ENCODE measurements at regions not wholly inside any gene's neighbourhood (a gene's known extent, or its start where the extent isn't known, plus 50 kb on each side); places are given as distances from the start of the nearest gene placed in this dataset.

DNA sequence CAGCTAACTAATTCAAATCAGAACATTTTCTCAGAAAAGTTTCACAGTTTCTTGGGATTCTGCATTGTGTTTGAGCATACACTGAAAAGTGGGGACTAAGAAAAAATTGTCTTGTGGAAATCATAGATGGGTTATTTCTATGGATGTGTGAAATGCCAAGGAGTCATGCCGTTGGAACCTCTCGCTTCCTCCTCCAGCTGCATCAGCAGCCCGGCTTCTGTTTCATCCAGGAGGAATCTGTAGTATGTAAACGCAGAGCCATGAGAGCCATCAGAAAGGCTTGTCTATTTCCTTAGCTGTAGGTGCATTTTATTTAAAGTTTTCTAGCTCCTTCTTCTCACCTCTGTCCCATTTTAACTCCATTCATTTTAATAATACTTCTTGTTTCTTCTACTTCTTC, 1144.1 kb downstream of the GATA3 start:
- no peak overlapping the region for H3K9ac ChIP-seq (ENCODE audit: low read length)
- H3K36me3 ChIP-seq (ENCODE audit: control insufficient read depth, insufficient read depth, low read length, severe bottlenecking): no peaks in the 10 kb centered on the region
- peak; percentile 36 for DNase-seq (ENCODE audit: low read depth)
- no peaks in the 10 kb centered on the region for H3K9me3 ChIP-seq (ENCODE audit: control insufficient read depth, low read length)
- H3K4me3 ChIP-seq (ENCODE audit: low read length): no peak overlapping the region
- no peaks in the 10 kb centered on the region for H3K27me3 ChIP-seq (replicated peaks; ENCODE audit: control insufficient read depth, insufficient read depth, low read length)
- H3K4me1 ChIP-seq (ENCODE audit: control insufficient read depth, insufficient read depth, low read length): peaks cover 6% of the 10 kb centered on the region

DNA sequence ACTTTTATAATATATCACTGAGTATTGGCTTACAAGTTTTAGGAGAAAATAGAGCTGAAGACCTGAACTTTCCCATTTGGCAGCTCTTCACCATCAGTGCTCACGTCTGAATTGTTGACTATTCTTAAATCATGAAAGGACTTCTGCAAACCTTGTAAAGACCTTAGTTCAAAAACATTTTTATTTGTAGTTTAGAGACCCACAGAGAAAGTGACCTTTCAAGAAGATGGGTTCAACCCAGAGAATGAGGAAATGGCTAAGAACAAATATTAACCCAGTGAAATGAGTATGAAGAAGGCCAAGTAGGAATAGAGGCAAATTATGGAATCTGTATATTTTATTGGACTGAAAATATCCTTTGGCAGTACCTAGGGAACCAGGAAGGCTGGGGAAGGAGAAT, 1151.1 kb downstream of the GATA3 start:
- H3K27me3 ChIP-seq (replicated peaks; ENCODE audit: control insufficient read depth, insufficient read depth, low read length): no peaks in the 10 kb centered on the region
- no peak overlapping the region for H3K9ac ChIP-seq (ENCODE audit: low read length)
- H3K9me3 ChIP-seq (ENCODE audit: control insufficient read depth, low read length): no peaks in the 10 kb centered on the region
- H3K4me1 ChIP-seq (ENCODE audit: control insufficient read depth, insufficient read depth, low read length): no peaks in the 10 kb centered on the region
- H3K4me3 ChIP-seq (ENCODE audit: low read length): no peak overlapping the region
- DNase-seq (ENCODE audit: low read depth): no peak
- H3K36me3 ChIP-seq (ENCODE audit: control insufficient read depth, insufficient read depth, low read length, severe bottlenecking): no peaks in the 10 kb centered on the region

DNA sequence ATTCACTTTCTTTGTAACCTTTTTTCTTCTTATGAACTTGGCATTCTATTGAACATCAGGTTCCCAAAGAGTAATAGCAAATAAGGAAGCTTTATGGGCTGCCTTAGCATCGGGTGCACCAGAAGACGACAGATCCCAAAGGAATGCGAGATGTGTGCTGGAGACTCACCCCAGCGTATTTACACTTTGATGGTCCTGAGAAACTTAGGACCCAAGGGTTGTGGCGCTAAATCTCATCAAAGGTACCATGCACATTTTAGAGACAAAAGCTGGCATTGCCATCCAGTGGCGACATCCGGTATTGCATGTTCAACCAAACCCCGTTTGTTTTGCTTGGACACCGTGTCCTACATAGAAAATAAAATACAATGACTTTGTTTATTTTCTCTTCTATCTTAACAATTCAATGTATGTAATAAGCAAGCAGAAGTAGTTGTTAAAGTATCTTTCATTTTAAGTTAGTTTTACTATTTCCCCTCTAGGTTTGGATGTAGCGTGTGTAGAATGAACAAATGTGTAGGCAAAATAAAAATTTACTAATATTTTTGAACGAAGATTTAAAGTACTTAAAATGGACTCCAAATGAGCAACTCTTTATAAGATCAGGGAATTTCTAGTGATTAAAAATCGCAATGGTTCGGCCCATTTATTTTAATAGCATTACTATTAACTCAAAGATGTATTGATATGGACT, 1154.8 kb downstream of the GATA3 start:
- no peaks in the 10 kb centered on the region for H3K4me1 ChIP-seq (ENCODE audit: control insufficient read depth, insufficient read depth, low read length)
- peak; percentile 78 for DNase-seq (ENCODE audit: low read depth)
- no peaks in the 10 kb centered on the region for H3K27me3 ChIP-seq (replicated peaks; ENCODE audit: control insufficient read depth, insufficient read depth, low read length)
- no peak overlapping the region for H3K9ac ChIP-seq (ENCODE audit: low read length)
- H3K36me3 ChIP-seq (ENCODE audit: control insufficient read depth, insufficient read depth, low read length, severe bottlenecking): no peaks in the 10 kb centered on the region
- no peaks in the 10 kb centered on the region for H3K9me3 ChIP-seq (ENCODE audit: control insufficient read depth, low read length)
- H3K4me3 ChIP-seq (ENCODE audit: low read length): no peak overlapping the region

DNA sequence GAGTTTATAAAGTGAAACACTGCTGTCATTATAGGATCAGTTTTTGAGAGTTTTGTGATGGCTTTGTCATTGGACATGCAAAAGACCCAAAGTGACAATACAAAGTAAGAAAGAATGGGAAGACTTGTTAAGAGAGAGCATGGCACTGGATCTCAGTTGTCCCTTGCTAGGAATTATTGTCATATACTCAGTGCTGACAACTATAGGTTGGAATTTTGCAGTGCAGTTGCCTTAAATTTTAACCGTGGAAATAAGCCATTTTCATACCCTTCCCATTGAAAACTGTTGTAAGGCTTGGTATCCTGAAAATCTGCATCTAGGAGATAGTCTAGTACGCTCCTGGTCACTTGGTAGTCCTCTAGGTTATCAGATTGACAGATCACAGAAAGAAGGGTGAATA, 1156.7 kb downstream of the GATA3 start:
- H3K27me3 ChIP-seq (replicated peaks; ENCODE audit: control insufficient read depth, insufficient read depth, low read length): no peaks in the 10 kb centered on the region
- no peak overlapping the region for H3K4me3 ChIP-seq (ENCODE audit: low read length)
- H3K4me1 ChIP-seq (ENCODE audit: control insufficient read depth, insufficient read depth, low read length): no peaks in the 10 kb centered on the region
- no peaks in the 10 kb centered on the region for H3K9me3 ChIP-seq (ENCODE audit: control insufficient read depth, low read length)
- no peaks in the 10 kb centered on the region for H3K36me3 ChIP-seq (ENCODE audit: control insufficient read depth, insufficient read depth, low read length, severe bottlenecking)
- peak; percentile 20 for DNase-seq (ENCODE audit: low read depth)
- no peak overlapping the region for H3K9ac ChIP-seq (ENCODE audit: low read length)

DNA sequence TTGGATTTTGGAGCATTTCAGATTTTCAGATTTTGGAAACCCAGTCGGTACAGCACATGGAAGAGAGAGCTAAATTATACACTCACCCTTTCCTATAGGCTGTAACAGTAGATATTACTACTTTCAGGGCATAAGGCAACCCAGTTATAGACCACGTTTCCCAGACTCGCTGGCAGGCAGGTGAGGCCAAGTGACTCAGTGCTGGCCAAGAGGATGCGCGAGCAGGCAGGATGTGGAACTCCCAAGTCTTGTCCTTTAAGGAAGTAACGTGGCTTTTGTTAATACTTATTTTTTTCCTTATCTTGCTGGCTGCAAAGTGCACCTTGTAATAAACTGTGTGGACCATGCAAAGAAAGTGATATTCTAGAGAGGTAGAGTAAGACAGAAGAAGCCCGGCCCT, 1160.1 kb downstream of the GATA3 start:
- H3K9ac ChIP-seq (ENCODE audit: low read length): no peak overlapping the region
- no peaks in the 10 kb centered on the region for H3K27me3 ChIP-seq (replicated peaks; ENCODE audit: control insufficient read depth, insufficient read depth, low read length)
- DNase-seq (ENCODE audit: low read depth): no peak
- H3K9me3 ChIP-seq (ENCODE audit: control insufficient read depth, low read length): no peaks in the 10 kb centered on the region
- H3K4me1 ChIP-seq (ENCODE audit: control insufficient read depth, insufficient read depth, low read length): no peaks in the 10 kb centered on the region
- H3K4me3 ChIP-seq (ENCODE audit: low read length): no peak overlapping the region
- H3K36me3 ChIP-seq (ENCODE audit: control insufficient read depth, insufficient read depth, low read length, severe bottlenecking): no peaks in the 10 kb centered on the region

DNA sequence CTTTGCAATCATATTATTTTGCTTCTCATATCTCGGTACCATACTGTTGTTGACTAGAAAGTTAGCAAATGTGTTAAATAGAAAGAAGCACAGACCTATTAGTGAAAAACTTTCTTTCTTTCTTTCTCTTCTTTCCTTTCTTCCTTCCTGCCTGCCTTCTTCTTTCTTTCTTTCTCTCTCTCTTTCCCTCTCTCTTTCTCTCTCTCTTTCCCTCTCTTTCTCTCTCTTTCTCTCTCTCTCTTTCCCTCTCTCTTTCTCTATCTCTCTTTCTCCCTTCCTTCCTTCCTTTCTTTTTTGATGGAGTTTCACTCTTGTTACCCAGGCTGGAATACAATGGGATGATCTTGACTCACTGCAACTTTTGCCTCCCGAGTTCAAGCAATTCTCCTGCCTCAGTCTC, 1160.6 kb downstream of the GATA3 start:
- no peaks in the 10 kb centered on the region for H3K27me3 ChIP-seq (replicated peaks; ENCODE audit: control insufficient read depth, insufficient read depth, low read length)
- H3K4me1 ChIP-seq (ENCODE audit: control insufficient read depth, insufficient read depth, low read length): no peaks in the 10 kb centered on the region
- H3K4me3 ChIP-seq (ENCODE audit: low read length): no peak overlapping the region
- no peaks in the 10 kb centered on the region for H3K9me3 ChIP-seq (ENCODE audit: control insufficient read depth, low read length)
- no peak overlapping the region for H3K9ac ChIP-seq (ENCODE audit: low read length)
- DNase-seq (ENCODE audit: low read depth): no peak
- H3K36me3 ChIP-seq (ENCODE audit: control insufficient read depth, insufficient read depth, low read length, severe bottlenecking): no peaks in the 10 kb centered on the region

DNA sequence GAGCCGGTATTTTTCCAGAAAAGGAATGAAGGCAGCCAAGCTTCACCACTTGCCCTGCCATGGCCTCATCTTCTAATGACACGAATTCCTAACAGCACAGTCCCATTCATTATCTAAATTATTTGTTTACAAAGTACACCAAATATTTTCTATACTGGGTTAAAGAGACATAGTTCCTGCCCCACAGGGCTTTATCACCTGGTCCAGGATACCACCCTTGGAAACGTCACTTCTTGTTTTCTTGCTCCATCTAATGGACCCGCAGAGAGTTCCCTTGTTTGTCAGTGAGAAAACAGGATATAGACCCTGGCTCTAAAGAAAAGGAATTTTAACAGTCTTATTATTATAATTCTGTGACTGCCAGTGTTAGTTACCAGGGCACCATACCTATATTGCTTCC, 1165.4 kb downstream of the GATA3 start:
- no peak overlapping the region for H3K9ac ChIP-seq (ENCODE audit: low read length)
- no peaks in the 10 kb centered on the region for H3K27me3 ChIP-seq (replicated peaks; ENCODE audit: control insufficient read depth, insufficient read depth, low read length)
- DNase-seq (ENCODE audit: low read depth): no peak
- no peaks in the 10 kb centered on the region for H3K36me3 ChIP-seq (ENCODE audit: control insufficient read depth, insufficient read depth, low read length, severe bottlenecking)
- H3K4me1 ChIP-seq (ENCODE audit: control insufficient read depth, insufficient read depth, low read length): peaks cover 9% of the 10 kb centered on the region
- no peak overlapping the region for H3K4me3 ChIP-seq (ENCODE audit: low read length)
- no peaks in the 10 kb centered on the region for H3K9me3 ChIP-seq (ENCODE audit: control insufficient read depth, low read length)

DNA sequence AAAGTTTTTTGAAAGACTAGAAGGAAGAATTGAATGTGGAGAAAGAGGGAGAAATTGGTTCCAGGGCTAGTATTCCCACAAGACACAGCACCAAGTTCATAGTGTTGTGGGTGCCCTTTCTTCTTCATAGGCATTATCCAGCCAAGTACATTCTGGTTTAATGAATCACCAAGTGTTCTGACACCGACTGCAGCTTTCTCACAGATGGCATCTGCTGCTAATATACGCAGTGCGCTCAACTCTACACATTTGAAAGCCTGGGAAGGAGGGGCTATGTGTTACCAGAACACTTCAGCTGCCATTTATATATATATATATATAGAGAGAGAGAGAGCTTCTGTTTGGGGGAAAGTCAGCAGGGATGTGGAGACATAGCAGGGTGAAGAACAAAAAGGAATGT, 1168.4 kb downstream of the GATA3 start:
- H3K9me3 ChIP-seq (ENCODE audit: control insufficient read depth, low read length): no peaks in the 10 kb centered on the region
- H3K27me3 ChIP-seq (replicated peaks; ENCODE audit: control insufficient read depth, insufficient read depth, low read length): no peaks in the 10 kb centered on the region
- H3K4me3 ChIP-seq (ENCODE audit: low read length): no peak overlapping the region
- H3K36me3 ChIP-seq (ENCODE audit: control insufficient read depth, insufficient read depth, low read length, severe bottlenecking): no peaks in the 10 kb centered on the region
- peaks cover 9% of the 10 kb centered on the region for H3K4me1 ChIP-seq (ENCODE audit: control insufficient read depth, insufficient read depth, low read length)
- peak; percentile 22 for DNase-seq (ENCODE audit: low read depth)
- H3K9ac ChIP-seq (ENCODE audit: low read length): no peak overlapping the region

DNA sequence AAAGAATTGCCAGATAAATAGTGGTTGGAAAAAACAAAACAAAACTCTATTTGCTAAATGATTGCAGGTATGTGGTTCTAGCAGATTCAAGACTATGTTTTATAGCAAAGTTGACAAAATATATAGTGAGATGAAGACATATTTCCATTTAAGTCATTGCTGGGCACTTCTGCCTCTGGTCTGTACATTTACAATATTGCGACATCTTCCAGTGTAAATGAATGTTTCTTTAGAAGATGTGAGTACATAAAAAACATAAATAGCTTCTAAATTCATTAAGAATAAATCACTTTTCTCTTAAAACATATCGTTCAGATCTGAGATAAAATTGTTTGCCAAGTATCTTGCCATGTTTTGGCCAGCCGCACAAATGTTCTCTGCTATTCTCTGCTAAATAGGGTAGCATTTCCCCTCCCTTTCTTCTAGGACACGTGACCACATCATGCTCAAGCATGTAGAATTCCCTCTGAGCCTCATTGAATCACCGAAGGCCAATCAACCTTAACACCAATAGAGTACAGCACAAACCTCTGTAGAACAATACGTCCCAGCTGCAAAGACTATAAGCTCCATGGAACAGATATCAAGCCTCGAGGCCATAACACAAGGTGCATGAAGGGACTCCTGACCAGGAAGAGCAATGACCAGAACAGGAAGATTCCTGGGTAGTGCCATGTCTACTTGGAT, 1173.3 kb downstream of the GATA3 start:
- Histone ChIP-seq H3K36me3 (ENCODE audit: control insufficient read depth, insufficient read depth, low read length, severe bottlenecking) (no peaks in the 10 kb centered on the region), H3K27me3 (replicated peaks; ENCODE audit: control insufficient read depth, insufficient read depth, low read length) (no peaks in the 10 kb centered on the region), H3K4me1 (ENCODE audit: control insufficient read depth, insufficient read depth, low read length) (peaks cover 21% of the 10 kb centered on the region), H3K9me3 (ENCODE audit: control insufficient read depth, low read length) (no peaks in the 10 kb centered on the region), H3K9ac (ENCODE audit: low read length) (no peak overlapping the region), H3K4me3 (ENCODE audit: low read length) (no peak overlapping the region)
- peak; percentile 5 for DNase-seq (ENCODE audit: low read depth)

DNA sequence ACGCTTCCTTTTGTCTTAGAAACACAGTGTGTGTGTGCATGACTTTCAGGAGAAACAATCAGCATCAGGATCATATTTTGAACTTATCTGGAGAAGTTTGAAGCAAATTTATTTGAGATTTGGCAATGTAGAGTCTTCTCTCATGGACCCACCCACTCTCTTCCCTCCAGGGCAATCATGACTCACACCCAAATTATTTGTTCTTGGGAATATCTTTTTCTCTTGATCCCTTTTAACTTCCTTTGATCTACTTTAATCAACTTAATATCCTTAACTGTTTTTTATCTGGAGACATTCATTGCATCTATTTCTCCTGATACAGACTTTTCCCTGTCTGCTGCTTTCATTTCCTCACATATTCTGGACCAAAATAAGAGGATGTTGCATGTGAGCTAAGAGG, 1174.3 kb downstream of the GATA3 start:
- peaks cover 16% of the 10 kb centered on the region for H3K4me1 ChIP-seq (ENCODE audit: control insufficient read depth, insufficient read depth, low read length)
- no peaks in the 10 kb centered on the region for H3K36me3 ChIP-seq (ENCODE audit: control insufficient read depth, insufficient read depth, low read length, severe bottlenecking)
- DNase-seq (ENCODE audit: low read depth): peak; percentile 63
- no peaks in the 10 kb centered on the region for H3K27me3 ChIP-seq (replicated peaks; ENCODE audit: control insufficient read depth, insufficient read depth, low read length)
- H3K9me3 ChIP-seq (ENCODE audit: control insufficient read depth, low read length): no peaks in the 10 kb centered on the region
- peak overlapping the region; percentile 21 for H3K4me3 ChIP-seq (ENCODE audit: low read length)
- no peak overlapping the region for H3K9ac ChIP-seq (ENCODE audit: low read length)

DNA sequence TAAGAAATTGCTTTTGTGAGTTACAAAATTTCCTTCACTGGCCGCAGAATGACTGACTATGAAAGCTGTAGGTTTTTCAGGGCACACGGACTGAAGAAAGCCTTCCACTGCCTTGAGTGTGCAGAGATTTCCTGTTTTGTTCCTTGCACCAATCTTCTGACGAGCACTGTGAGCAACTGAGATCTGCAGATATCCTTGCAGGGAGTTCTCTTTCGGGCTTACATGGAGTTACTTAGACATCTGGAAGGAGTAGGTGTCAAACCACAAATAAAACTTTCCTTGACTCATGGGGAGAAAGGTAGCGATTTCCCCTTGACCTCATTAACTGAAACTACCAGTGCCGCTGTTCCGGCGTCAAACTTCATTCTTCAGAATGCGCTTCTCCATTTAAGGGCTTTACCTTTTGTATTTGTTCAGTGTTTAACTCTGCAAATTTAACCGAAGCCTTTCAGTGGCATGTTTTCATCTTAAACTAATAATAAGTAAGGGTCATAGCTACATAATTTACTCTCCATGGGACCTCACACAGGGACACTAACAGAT, 1175.3 kb downstream of the GATA3 start:
- Histone ChIP-seq H3K4me3 (ENCODE audit: low read length) (no peak overlapping the region), H3K36me3 (ENCODE audit: control insufficient read depth, insufficient read depth, low read length, severe bottlenecking) (no peaks in the 10 kb centered on the region), H3K9me3 (ENCODE audit: control insufficient read depth, low read length) (no peaks in the 10 kb centered on the region), H3K4me1 (ENCODE audit: control insufficient read depth, insufficient read depth, low read length) (peaks cover 16% of the 10 kb centered on the region), H3K27me3 (replicated peaks; ENCODE audit: control insufficient read depth, insufficient read depth, low read length) (no peaks in the 10 kb centered on the region), H3K9ac (ENCODE audit: low read length) (no peak overlapping the region)
- DNase-seq (ENCODE audit: low read depth): no peak
